ENCODE measurements at regions not wholly inside any gene's neighbourhood (a gene's known extent, or its start where the extent isn't known, plus 50 kb on each side); places are given as distances from the start of the nearest gene placed in this dataset.

GRCh38 chr15:47568030-47568429 lies 149.3 kb upstream of the SEMA6D start:
- DNase-seq: no peak

GRCh38 chr15:47570044-47570443 lies 147.3 kb upstream of the SEMA6D start:
- DNase-seq: no peak

- DNase-seq: no peak
These were observed 146.9 kb upstream of the SEMA6D start for GRCh38 chr15:47570451-47570850.

GRCh38 chr15:47570881-47571640 lies 146.2 kb upstream of the SEMA6D start:
- no peak for DNase-seq

- no peak for DNase-seq
These were observed 143.6 kb upstream of the SEMA6D start for GRCh38 chr15:47573673-47574072.

DNA sequence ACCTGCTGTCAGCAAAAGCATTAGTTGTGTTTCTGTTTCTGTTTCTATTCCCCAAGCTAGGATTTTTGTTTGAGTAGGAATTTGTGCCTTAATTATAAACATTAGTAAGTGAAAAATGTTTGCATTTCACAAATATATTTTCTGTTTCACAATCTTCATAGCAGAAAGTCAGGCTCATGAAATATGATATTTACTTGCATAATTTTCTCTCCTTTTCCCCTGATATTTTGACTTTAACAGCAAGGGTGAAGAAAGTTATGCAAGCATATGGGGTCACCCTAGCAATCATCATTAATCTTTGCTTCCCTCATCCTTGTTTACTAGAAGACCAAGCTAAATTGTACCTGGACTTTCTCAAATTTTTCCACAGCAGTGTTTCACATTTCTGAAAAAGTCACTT lies 140.3 kb upstream of the SEMA6D start:
- DNase-seq: peak in 1 of 2 donors; percentile 7

DNA sequence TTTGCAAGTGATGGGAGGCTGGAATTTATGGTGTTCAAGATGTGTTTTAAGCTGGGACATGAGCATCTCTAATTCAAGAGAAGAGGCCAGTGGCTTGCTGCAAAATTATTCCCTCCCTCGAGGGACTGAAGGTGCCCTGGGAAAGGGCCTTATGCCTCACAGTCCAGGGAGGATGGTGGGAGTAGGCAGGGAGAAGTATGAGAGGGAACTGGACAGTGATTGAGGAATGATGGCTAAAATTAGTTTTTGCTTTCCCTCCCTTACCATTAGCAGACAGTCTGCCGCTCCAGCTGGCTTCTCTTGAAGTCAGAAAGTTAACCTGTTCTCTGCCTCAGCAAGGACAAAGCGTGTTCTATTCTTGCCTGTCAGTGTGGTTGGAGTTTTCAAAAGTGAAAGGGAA lies 139.8 kb upstream of the SEMA6D start:
- DNase-seq: no peak

DNA sequence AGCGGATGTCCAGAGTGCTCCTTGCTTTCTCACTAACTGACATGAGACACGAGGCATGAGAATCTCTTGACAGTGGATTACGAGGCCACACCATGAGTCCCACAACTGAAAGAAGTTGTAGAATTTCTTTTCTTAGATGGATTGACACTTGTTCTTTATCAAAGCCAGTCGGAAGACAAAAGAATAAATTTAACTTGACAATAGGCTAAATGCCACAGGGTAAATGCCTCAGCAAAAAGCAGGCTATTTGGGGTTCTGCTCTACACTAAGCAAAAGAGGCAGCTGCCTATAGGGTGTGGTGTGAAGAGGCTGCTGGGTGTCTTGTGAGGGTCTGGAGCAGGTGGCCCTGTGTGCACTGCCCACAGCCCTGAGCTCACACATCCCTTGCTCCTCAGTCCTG lies 135.1 kb upstream of the SEMA6D start:
- DNase-seq: no peak

DNA sequence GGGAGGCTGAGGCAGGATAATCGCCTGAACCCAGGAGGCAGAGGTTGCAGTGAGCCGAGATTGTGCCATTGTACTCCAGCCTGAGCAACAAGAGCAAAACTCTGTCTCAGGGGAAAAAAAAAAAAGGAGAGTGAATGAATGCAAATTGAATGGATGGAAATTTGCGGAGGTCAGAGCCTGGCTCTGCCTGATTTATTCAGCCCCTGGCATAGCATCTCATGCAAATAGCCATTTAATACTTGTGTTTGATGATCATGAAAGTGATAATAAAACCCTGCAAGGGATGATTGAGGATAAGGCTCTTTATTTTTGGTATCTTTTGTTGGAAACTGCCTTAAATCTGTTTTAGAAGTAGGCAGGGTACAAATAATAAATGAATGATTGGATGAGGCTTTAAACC lies 133.0 kb upstream of the SEMA6D start:
- no peak for DNase-seq

DNA sequence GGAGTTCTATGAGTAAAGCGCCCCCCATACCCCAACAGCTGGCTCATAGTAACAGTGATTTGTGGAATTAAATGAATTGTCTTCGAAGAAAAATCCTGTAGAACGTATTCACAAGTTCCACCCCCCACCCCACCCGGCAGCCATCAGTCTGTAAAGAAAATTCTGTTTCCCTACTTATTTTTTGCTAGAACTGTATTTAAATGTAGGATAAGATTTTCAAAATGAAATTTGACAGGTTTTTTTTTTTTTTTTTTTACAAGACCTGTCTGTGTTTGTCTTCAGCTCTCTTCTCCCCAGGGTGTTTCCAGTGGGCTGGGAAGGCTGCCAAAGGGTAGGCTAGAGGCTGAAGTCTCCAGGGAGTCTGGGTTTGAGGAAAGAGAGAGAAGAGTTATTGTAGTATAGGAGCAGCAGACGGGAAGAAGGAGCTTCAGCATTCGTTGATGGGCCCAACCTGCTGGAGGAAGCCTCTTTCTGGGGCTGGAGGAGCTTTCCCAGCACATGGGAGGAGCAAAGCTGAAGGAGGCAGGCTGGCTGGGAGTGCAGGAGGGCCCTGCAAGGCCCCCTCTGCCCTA lies 130.6 kb upstream of the SEMA6D start:
- no peak for DNase-seq

DNA sequence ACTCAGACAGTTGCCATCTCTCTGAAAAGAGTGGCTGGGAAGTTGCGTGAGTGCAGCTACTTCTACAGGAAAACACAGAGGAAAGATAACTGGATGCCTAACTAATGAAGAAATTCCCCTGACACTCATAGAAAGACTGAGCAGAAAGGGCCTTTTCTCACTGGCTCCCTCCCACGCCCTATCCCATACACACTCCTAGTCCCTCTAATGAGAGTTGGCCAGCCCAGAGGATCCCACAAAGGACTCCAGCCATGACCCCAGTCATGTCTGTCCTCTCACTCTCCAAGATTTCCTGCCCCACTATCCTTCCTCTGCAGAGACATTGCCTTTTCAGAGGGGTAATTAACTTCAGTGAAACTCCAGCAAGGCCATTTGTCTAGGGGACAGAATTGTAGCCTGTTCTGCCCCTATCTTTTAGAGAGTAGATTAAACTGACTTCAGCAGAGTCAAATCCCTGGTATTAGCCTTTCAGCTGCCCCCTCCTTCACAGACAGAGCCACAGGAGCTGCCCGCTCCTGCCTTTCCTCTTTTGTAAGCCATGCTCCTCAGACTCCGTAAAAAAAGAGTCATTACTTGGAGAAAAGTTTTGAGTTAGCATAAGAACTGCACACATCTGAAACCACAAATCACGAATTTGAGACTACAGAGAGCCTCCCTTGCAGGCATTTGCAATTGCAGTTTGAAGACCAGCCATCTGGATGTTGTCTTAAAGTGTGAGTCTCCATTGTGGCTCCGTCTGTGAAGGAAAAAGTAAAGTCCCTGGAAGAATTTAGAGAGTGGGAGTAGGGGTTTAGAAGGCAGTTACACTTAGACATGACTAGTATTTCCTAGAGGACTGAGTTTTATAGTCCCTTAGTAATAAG lies 129.1 kb upstream of the SEMA6D start:
- DNase-seq: no peak

DNA sequence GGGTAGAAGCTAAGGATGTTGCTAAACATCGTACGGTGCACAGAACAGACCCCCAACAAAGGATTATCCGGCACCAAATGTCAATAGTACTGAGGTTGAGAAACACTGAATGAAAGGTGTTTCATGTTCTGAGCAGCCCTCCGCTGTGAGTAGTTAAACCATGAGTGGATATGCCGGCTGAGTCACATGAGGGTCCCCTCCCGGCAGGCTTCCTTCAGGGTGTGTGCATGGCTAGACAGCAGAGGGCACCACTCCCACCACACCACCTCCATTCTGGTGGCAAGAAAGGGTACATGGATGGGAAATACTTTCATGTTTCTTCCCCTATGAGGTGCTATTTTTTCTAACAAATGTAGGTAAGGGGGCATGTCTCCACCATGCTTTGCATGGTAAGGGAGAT lies 128.3 kb upstream of the SEMA6D start:
- DNase-seq: no peak

- no peak for DNase-seq
These were observed 118.3 kb upstream of the SEMA6D start for GRCh38 chr15:47598996-47599395.

GRCh38 chr15:47599806-47600205 lies 117.5 kb upstream of the SEMA6D start:
- DNase-seq: no peak

GRCh38 chr15:47602121-47602520 lies 115.2 kb upstream of the SEMA6D start:
- DNase-seq: no peak

DNA sequence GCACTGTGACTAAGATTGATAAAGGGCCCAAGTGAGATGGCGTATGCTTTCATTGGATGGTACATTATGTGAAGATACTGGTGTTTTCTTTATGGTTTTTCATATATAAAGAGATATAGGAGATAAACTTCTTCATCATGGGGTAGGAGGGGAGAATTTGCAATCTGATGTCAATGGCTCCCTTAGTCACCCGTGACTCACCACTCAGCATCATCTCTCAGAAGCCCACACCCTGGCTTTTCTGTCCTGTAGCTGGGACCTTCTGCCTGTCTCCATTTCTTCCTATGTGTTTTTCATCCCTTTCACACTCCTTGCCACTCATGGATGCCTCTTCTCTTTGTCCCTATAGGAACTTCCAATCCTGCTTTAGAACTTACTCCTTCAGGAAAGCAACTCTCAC lies 114.3 kb upstream of the SEMA6D start:
- DNase-seq: no peak

DNA sequence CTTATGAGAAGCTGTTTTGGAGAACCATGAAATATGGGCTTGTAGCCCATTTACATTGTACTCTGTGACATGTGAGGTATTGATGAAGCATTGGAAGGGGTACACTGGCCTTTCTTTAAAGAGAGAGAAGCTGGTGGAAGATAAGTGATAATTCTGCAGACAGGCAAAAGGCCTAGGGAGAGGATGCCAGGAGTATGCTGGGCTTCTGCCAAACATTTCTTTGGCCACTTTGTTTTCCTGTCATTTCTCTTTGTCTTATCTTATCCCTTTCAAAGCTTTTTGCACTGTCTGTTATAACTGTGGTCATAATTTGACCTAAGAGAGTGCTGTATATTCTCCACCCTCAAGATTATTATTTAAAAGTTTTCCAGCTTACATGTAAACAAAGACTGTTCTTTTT lies 109.6 kb upstream of the SEMA6D start:
- peak; percentile 52 to 68 for DNase-seq

- DNase-seq: no peak
These were observed 107.6 kb upstream of the SEMA6D start for GRCh38 chr15:47609693-47610092.

GRCh38 chr15:47610736-47611135 lies 106.6 kb upstream of the SEMA6D start:
- no peak for DNase-seq

GRCh38 chr15:47614360-47615011 lies 102.8 kb upstream of the SEMA6D start:
- no peak for DNase-seq

DNA sequence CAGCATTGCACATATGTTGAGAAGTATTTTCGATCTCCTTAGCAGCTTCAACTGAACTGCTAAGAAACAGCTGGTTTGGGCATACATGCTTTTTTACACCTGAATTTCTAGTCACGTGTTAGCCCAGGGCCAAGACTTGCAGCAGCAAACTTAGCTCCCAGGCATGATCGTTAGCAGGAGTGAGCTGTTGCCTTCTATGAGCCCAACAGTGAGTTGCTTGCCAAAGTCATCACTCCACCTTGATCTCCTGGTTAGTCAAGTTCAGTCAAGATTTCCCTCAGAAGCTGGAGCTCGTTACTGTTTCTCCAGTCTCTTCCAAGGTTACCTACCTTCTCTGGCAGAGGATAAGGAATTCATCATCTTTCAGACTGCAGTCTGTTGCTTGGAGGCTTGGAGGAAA lies 100.4 kb upstream of the SEMA6D start:
- no peak for DNase-seq

DNA sequence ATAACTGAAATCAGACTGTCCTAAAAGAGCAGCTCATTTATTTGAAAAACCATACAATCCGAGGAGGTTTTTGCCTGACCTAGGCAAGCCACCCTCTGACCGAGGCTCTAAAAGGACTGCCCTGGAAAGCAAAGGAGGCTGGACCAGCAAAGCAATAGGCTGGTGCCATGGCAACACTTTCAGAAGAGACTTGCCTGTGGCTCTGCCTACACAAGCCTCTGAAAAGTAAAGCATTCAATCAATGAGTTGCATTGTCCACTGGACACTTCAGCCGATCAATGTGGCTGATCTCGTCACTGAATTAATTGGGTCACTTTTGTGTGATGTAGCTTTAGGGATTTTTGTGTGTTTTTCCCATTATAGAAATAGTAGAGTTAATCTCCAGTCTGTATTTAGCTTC lies 99.1 kb upstream of the SEMA6D start:
- DNase-seq: no peak

Data from right lung (tissue), 2 donors.